GM18517 (cell line): ENCODE measurements at regions not wholly inside any gene's neighbourhood (a gene's known extent, or its start where the extent isn't known, plus 50 kb on each side); places are given as distances from the start of the nearest gene placed in this dataset.

Experiments used
- ATAC-seq: cut with Tn5 transposase; IDR thresholded peaks from one replicate; pipeline ENCODE4 v1.9.1; 2021; ENCODE audit warnings: mild to moderate bottlenecking, moderate library complexity; ENCODE audit not compliant: unreplicated experiment

DNA sequence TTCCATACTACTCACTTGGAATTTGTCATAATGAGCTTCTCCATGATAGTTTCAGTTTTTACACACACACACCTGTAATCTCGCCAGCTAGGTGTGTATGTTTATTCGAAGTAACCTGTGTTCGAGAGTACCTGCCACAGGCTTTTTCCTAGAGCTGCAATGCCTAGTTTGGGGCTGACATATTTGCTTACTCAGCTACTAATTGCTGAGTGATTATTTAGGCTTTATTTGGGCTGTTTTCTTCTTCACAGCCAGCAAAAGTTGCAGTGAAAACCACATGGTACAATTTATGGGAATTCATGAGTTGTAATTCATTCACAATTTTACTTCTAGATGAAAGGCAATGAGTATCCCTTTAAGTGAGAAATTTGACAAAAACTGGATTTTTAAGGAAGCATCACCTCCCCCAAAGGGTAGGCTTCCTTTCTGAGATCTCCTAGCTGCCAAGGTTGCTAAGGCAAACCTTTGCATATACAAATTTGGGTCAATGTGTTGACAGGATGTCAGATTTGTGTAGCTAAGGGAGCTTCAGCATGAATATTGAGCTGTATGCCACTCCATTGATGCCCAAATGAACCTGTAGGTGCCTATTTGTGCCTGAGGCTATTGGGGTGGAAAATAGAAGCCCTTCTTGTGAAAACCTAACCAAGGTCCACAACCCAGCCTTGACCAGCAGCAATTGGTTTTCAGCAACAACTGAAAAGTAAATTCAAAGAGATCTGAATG, 108.7 kb upstream of the OTX2 start:
- no peak for ATAC-seq

DNA sequence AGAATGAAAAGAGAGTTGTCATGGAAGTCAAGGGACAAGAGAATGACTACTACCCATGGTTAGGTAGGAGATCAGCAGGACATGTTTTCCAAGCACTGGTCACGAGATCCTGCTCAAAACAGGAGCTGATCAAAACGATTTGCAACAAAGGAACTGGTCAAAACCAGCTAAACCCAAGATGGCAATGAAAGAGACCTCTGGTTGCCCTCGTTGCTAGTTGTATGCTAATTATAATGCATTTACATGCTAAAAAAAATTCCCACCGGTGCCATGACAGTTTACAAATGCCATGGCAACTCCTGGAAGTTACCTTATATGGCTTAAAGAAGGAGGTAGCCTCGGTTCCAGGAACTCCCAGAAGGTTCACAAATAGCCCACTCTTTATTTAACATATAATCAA, 95.0 kb upstream of the OTX2 start:
- ATAC-seq = no peak

DNA sequence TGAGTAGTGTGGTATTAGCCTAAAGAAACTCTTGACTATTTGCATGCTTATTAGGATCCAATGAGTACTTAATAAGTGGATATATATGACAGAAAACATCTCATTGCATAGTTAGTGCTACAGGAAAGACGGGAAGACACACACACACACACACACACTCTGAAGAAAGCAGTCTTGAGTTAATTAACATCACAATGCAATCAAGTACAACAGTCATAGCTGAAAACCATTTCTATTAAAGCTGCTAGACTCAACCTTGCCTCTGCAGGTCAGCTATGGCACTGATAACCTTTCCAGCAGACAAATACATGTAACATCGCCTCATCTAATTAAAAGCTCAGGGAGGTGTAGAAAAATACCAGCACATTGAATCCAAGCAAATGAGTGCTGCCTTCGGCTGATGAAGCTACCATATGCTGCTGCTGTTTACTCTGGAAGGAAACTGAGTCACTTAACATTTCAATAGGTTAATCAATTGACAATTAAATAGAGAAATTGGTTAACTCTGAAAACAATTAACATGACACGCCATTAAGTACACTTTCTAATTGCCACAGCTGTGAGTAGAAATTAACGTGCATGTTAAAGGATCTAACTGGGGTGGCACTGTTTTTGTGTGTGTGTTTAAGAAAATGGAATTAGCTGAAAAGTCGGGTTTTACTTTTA, 93.2 kb upstream of the OTX2 start:
- ATAC-seq = no peak

DNA sequence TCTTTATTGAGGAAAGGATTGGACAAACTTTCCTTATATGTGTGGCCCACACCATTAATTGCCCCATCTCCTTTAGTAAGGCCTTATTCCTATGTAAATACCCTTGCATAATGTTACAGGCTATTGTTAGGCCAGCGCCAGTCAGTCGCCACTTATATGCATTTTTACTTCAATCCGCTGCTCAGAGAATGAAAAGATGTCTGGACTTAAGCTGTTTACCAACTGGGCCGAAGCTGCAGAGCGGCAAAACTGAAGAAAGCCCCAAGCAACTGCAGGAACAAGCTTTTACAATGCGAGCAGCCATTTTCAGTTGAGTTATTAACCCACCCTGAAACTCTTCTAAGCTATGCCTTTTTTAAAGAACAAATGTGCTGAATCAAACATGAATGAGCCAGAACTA, 92.1 kb upstream of the OTX2 start:
- no peak for ATAC-seq

DNA sequence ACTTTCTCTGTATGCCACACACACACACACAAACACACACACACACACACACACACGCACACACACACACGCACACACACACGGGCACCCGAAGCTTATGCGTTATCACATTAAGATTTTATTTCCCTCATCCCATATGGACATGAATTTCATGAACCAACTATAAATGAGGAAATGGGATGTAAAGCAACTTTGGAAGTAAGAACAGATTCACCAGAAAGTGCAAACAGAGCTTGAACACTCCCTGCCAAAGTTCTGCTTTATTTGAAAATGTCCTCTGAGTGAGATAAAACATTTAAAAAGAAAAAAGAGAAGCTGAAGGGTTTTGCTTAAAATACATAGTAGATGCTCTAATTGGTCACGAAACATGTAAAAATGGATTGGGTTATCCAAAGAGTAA, 90.4 kb upstream of the OTX2 start:
- no peak for ATAC-seq

DNA sequence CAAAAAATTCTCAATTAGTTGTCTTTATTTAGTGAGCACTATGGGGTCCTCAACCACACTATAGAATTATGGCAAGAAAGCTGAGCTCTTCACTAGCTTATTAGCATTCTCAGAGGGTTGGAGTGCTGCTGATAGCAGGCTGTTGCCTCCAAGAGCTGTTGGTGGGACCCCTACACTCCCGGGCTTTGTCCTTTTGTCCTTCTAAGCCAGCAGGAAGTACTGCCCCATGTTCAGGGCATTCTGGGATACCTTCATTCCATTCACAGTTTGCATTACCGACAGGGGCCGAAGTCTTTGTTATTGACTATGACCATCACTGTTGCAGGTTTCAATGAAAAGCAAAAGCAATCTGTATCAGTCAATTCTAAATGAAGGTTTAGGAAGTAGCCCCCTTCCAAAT, 89.5 kb upstream of the OTX2 start:
- ATAC-seq = no peak

DNA sequence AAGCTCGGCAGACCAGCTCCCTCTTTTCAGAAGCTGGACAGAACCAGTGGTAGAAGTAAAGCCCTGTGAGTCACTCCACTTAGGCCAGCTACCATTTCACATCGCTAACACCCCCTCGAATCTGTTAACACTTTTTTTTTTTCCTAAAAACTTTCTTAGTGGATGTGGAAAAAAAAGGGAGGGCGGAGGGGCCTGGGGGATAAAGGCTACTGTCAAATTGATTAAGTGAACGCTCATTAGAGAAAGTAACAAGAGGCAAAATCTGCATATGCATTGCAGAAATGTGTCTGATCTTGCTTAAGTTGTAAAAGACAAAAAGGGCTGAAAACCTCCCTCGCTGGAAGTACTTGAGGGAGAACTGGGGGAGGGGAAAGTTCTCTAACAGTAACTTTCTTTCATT, 86.6 kb upstream of the OTX2 start:
- no peak for ATAC-seq

DNA sequence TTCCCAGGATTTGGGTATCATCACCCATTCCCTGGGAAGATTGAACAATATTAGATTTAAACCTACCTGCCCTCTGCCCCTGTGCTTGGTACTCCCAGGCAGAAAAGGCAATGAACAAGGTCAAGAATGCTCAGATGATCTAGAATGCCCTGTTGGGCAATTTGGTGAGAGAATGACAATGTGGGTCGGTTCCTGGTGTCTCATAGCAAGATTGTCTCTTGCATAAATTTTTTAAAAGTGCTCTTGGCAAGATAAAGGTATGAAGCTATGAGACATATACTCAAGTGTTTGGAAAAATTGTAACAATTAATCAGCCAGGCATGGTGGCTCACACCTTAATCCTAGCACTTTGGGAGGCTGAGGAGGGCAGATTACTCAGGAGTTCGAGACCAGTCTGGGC, 86.0 kb upstream of the OTX2 start:
- no peak for ATAC-seq

DNA sequence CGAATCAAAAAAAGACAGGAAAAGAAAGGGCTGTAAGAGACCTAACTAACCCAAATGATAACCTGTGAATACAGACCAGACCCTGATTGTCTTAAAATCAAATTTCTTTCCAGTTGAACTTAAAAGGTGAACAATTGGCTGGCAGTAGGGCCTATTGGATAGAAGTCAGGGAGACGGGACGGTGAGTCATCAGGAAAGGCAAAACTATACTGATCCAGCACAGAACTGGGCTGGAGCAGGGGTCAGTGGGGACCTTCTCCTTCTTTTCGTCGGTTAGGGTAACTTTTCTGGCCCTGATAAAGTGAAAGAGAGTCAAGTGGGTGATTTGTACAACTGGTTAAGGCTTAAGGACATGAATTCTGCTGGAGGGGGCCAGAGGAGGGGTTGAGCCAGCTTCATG, 84.9 kb upstream of the OTX2 start:
- no peak for ATAC-seq

DNA sequence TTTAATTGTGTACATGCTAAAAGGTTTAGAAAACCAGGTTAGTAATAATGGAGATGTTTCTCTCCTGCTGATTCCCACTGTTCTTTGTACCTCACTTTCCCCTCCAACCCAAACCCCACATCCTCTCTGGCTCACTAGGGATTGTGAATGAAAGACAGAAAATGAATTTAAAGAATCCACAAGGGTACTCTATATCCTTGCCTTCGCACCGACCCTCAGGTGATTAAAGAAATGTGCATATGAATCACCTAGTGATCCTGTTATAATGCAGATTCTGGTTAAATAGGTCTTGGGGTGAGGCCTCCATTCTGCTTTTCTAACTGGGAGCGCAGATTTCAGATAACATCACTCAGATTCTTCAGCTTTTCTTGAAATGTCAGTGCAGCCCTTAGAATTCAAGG, 84.3 kb upstream of the OTX2 start:
- no peak for ATAC-seq

DNA sequence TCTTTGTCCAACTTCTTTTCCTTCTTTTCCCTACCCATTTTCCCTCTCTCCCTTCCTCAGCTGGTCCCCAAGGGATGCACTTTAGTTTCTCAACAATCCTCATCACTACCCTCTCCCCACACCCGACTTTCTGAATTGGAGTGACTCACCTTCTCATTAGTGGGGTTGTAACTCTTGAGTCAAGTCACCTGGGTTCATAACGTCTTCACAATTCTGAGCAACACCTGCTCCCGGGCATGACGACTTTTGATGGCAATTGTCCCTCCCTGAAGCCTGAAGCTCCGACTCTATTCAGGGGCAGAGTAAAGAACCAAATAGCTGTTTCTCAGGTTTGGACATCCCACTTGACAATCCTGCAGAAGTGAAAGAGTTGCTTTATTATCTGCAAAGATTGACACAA, 82.7 kb upstream of the OTX2 start:
- ATAC-seq = no peak

DNA sequence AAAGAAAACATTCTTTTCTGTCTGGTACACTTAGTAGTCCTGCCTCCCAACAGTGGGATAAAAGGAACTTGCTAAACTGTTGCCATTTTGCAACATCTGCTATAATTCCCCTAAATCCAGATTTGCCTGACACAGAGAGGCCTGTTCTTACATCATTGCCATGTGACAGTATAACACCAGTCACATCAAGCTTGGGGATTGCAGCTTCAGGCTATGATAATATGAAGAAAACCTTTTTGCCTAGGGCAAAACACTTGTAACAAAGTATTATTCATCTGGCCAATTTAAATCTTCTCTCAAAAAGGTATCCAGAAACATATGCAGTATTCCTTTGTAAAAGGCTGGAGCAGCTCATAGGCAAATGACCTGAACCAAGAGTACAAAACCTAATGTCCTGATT, 80.9 kb upstream of the OTX2 start:
- no peak for ATAC-seq

DNA sequence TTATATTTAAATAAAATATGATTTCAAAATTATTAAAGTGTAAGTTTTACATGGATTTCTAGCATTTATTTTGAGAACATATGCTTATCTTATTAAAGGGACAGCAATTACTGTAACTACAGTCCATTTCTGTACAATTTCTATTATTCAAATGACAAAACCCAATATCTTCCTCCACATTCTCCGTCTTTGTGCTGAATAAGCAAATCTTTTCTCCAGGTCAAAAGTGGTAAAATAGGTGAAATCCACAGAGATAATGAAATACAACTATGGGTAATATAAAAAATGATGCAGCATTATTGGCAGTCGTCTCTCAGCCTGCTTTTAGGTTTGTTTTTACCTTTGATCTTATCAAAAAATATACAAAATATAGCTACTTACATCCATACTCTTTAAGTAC, 79.4 kb upstream of the OTX2 start:
- no peak for ATAC-seq

DNA sequence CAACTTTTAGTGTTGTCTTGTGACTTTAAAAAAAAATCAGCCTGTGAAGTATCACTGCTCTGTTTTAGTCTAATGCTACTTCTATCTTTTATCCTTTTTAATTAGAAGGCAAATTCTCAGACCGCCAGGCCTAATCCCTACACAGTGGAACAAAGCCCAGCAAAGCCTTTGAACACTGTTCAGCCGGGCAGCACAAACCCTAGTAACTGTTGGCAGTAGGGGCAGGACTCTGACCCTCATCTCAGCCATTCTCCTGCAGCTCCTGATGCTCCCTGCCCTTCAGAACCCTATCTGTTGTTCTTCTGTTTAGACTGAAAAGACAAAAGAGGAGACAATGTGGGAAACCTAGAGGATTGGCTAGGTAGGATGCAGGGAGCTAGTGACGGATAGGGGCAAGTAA, 78.0 kb upstream of the OTX2 start:
- ATAC-seq = no peak

DNA sequence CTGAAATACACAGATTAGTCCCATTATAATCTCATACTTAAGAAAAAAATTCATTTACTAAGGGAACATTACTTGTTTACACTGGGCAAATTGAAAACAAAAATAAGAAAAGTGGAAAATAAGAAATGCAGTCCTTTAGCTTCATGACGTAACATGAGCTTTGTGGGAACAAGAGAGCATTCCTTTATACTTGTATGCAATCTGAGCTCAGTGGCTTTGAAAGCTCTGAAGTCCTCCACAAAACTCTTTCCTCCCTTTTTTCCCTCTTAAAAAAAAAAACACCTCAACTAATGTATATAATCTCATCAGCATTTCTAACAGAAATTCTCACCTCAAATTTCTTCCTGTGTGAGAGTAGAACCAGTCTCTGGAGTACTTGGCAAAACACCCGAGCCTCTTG, 76.9 kb upstream of the OTX2 start:
- no peak for ATAC-seq

DNA sequence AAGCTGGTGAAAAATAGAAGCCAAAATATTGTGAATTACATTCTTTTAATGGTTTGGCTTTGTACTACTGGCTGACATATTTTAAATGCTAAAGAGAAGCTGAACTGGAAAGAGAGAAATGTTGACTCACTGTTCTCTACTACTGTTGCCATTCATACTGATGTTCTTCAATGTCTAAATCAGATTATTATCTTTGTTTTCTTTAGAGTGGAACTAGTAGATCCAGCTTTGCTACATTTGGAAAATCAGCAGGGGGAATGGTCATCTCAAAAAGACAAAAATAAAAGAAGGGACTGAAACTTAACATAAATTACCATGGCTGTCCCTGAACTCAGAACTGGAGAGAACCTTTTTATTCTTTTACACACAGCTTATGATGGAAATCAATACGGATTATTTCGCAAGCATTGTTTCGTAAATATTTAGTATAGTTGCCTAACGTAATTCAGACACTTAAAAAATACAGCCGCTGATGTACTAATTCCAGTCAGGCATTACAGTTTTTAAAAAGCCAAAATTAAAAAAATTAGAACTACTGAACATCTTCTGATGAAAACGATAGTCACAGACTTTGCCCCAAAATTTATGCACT, 76.3 kb upstream of the OTX2 start:
- ATAC-seq = no peak

DNA sequence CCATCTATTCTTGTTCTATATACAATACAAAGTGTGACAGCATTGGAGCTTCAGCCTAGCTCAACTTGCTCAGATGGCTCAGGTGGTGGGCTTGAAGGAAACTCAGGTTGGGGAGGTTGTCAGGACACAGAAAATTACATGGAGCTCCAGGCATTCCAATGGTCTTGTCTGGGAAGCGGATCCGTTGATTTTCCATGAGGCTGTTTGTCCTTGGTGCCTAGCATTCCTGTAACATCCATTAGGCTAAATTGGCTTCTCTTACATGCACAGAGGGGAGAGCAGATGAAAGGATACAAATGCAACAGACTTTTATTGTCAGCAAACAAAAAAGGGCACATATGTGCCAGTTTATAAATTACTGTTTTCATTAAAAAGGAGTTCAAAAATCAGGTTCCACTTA, 75.5 kb upstream of the OTX2 start:
- ATAC-seq = no peak

DNA sequence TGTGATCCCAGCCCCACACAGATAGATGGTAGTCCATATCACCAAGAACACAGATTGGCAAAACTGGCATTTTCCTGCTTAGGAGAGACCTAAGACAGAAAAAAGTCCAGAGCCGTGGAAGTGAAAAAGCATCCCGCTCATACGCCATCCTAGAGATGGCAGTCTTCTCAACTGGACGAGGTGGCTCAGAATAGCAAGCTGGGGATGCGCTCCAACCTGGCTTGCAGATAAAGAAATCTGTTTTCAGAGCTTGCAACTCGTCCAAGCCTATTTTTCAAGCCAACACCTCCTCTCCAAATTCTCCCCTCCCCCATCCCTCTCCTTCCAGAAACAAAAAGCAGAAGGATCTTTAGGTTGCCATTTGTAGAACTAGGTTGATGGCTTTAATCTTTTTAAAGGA, 74.3 kb upstream of the OTX2 start:
- ATAC-seq = no peak

DNA sequence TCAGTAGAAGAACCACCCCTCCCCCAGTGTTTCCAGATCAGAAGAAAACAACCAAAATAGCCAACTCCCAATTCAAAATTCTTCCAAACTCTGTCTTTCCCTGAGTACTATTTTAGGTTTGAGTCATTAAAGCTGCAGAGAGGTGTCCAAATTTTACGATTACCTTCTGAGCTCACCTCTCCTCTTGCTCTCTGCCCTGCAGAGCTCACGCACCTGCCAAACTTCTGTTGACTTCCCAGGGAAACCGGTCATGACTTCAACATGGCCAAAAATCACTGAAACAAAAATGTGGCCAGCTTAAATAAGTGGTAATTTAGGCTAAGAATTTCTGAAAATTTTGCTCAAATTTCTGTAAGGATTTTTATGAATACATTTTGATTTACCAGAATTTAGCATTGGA, 70.9 kb upstream of the OTX2 start:
- no peak for ATAC-seq

DNA sequence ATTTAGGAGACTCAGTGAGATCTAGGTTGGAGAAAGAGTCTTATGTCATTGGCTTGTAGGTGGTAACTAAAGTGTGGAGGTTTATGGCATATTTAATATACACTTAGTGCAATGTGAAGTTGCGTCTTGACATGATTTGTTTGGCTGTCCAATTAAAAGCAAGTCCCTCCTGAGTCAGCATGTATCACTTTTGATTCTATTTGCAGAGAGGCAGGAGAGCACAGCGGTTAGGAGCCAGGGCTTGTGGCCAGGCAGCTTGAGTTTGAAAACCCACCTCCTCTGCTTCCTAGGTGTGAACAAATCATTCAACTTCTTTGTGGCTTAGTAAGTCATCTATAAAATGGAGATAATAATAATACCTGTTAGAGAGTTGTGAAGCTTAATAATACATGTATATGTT, 68.5 kb upstream of the OTX2 start:
- ATAC-seq = no peak

DNA sequence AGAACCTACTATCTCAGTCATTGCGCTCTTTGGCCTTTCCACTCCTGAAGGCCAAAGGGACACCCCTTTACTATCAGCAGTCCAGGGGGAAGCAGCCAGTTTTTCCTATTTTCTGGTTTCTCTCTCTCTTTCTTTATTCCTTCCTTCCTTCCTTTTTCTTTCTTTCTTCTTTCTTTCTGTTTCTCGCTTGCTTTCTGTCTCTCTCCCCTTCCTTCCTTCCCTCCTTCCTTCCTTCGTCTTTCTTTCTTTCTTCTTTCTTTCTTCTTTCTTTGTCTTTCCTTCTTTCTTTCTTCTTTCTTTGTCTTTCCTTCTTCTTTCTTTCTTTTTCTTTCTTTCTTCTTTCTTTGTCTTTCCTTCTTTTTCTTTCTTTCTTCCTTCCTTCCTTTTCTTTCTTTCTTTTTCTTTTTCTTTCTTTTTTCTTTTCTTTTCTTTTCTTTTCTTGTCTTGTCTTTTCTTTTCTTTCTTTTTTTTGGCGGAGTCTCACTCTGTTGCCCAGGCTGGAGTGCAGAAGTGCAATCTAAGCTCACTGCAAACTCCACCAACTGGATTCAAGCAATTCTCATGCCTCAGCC, 64.9 kb upstream of the OTX2 start:
- no peak for ATAC-seq

DNA sequence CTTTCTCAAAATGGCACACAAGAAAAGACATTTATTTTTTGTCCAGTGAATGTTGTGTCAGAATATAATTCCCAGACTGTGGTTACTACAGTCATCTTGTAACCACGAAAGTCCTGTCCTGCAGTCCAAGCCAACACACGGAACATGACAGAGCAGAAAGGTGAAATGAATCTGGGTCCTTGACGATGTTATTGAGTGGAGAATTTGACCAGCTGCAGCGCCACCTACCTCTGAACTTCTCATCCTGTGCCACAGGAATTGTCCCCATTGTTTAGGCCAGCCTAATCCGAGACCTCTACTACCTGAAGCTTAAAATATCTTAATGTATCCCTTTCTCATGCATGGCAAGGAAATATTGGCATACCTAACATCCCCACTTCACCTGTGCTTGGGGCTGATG, 64.1 kb upstream of the OTX2 start:
- ATAC-seq = no peak
